ENCODE measurements at regions not wholly inside any gene's neighbourhood (a gene's known extent, or its start where the extent isn't known, plus 50 kb on each side); places are given as distances from the start of the nearest gene placed in this dataset.
"Not testable (repeated sequence)": the region's sequence is repeated elsewhere in the genome, so short reads cannot be mapped to it uniquely, and the experiment has no call there.

- TF ChIP-seq CTCF (IDR thresholded peaks at IDR 0.05; ENCODE audit: low read depth, low read length): no peak
Measured at GRCh38 chr4:26009502-26009901, 95.5 kb downstream of the SMIM20 start.

GRCh38 chr4:26010304-26010703 is 96.3 kb downstream of the SMIM20 start:
- TF ChIP-seq CTCF (IDR thresholded peaks at IDR 0.05; ENCODE audit: low read depth, low read length): no peak
- DNase-seq (ENCODE audit: extremely low read depth, low read depth): no peak

More at GRCh38 chr4:26009502-26009901, 95.5 kb downstream of the SMIM20 start:
- DNase-seq (ENCODE audit: extremely low read depth, low read depth): no peak

GRCh38 chr4:26013629-26014028 is 99.6 kb downstream of the SMIM20 start:
- DNase-seq (ENCODE audit: extremely low read depth, low read depth): no peak
- no peak for TF ChIP-seq CTCF (IDR thresholded peaks at IDR 0.05; ENCODE audit: low read depth, low read length)

GRCh38 chr4:26015133-26015651 is 101.2 kb downstream of the SMIM20 start:
- TF ChIP-seq CTCF (IDR thresholded peaks at IDR 0.05; ENCODE audit: low read depth, low read length): peak; percentile 2; the same call in 1 of the 2 replicates
- peak; percentile 95 for DNase-seq (ENCODE audit: extremely low read depth, low read depth)

GRCh38 chr4:26015906-26016305 is 101.9 kb downstream of the SMIM20 start:
- no peak for DNase-seq (ENCODE audit: extremely low read depth, low read depth)
- TF ChIP-seq CTCF (IDR thresholded peaks at IDR 0.05; ENCODE audit: low read depth, low read length): no peak

GRCh38 chr4:26017531-26017930 is 103.5 kb downstream of the SMIM20 start:
- no peak for TF ChIP-seq CTCF (IDR thresholded peaks at IDR 0.05; ENCODE audit: low read depth, low read length)
- DNase-seq (ENCODE audit: extremely low read depth, low read depth): no peak

GRCh38 chr4:26017961-26018700 is 104.1 kb downstream of the SMIM20 start:
- not testable (repeated sequence) for DNase-seq (ENCODE audit: extremely low read depth, low read depth)
